Endometrium (tissue), 2 donors: ENCODE measurements at regions not wholly inside any gene's neighbourhood (a gene's known extent, or its start where the extent isn't known, plus 50 kb on each side); places are given as distances from the start of the nearest gene placed in this dataset.
"Not testable (repeated sequence)": the region's sequence is repeated elsewhere in the genome, so short reads cannot be mapped to it uniquely, and the experiment has no call there.

Experiments used
- FAIRE-seq: peaks from 2 replicates; lab custom pipeline; 2012; peaks lifted over from hg19 to GRCh38; lab: Jason Lieb, UNC
- donor health status: control.
- donor health status: control.

GRCh38 chr4:75422998-75423397 is 91.2 kb downstream of the RCHY1 start:
- FAIRE-seq = no peak

GRCh38 chr4:75412746-75413145 is 101.5 kb downstream of the RCHY1 start:
- FAIRE-seq = no peak

GRCh38 chr4:75398501-75398900 is 115.7 kb downstream of the RCHY1 start:
- no peak for FAIRE-seq

GRCh38 chr4:75391489-75392166 is 122.6 kb downstream of the RCHY1 start:
- FAIRE-seq = no peak

- FAIRE-seq = not testable (repeated sequence)
These were observed 127.8 kb downstream of the RCHY1 start for GRCh38 chr4:75386426-75386825.

GRCh38 chr4:75385106-75385505 is 129.1 kb downstream of the RCHY1 start:
- no peak for FAIRE-seq

- FAIRE-seq = no peak
These were observed 137.7 kb downstream of the RCHY1 start for GRCh38 chr4:75376543-75376942.

GRCh38 chr4:75371915-75372314 is 142.3 kb downstream of the RCHY1 start:
- FAIRE-seq = no peak

GRCh38 chr4:75370576-75370975 is 143.6 kb downstream of the RCHY1 start:
- FAIRE-seq = no peak

GRCh38 chr4:75345423-75345822 is 168.8 kb downstream of the RCHY1 start:
- no peak for FAIRE-seq

- peak; percentile 89 for FAIRE-seq
These were observed 169.3 kb downstream of the RCHY1 start for GRCh38 chr4:75344915-75345314.

- no peak for FAIRE-seq
These were observed 170.9 kb downstream of the RCHY1 start for GRCh38 chr4:75343333-75343732.

GRCh38 chr4:75340561-75340960 is 173.6 kb downstream of the RCHY1 start:
- no peak for FAIRE-seq

GRCh38 chr4:75338352-75338880 is 175.8 kb downstream of the RCHY1 start:
- no peak for FAIRE-seq

- FAIRE-seq = no peak
These were observed 186.2 kb downstream of the RCHY1 start for GRCh38 chr4:75327804-75328512.

- FAIRE-seq = peak; percentile 4
These were observed 188.8 kb downstream of the RCHY1 start for GRCh38 chr4:75325318-75325979.

- no peak for FAIRE-seq
These were observed 192.7 kb downstream of the RCHY1 start for GRCh38 chr4:75321484-75321883.

- not testable (repeated sequence) for FAIRE-seq
These were observed 196.6 kb downstream of the RCHY1 start for GRCh38 chr4:75317641-75318040.

GRCh38 chr4:75308049-75308448 is 206.2 kb downstream of the RCHY1 start:
- no peak for FAIRE-seq

- FAIRE-seq = no peak
These were observed 207.7 kb downstream of the RCHY1 start for GRCh38 chr4:75306506-75306905.

GRCh38 chr4:75302648-75303047 is 211.6 kb downstream of the RCHY1 start:
- no peak for FAIRE-seq

- no peak for FAIRE-seq
These were observed 224.2 kb downstream of the RCHY1 start for GRCh38 chr4:75289914-75290582.
